A673 (cell line): ENCODE measurements at regions not wholly inside any gene's neighbourhood (a gene's known extent, or its start where the extent isn't known, plus 50 kb on each side); places are given as distances from the start of the nearest gene placed in this dataset.

ENCODE experiments used
- EZH2 ChIP-seq: fragments of 200-600 bp; sonication (generic); IDR thresholded peaks from 2 replicates; pipeline ENCODE4 v1.6.1; 2017; ENCODE audit warnings: borderline replicate concordance, low read depth, mild to moderate bottlenecking, mixed read lengths, antibody characterized with exemption, low read length; ENCODE audit not compliant: poor library complexity, severe bottlenecking
- TF ChIP-seq, protein P1 (sequence below): fragments of 300-800, 200-600 bp; sonication (generic); conservative IDR thresholded peaks from 2 replicates; pipeline ENCODE4 v1.5.1; 2017; ENCODE audit warnings: low read depth, mild to moderate bottlenecking, antibody characterized with exemption, low read length, moderate library complexity, mixed read lengths

DNA sequence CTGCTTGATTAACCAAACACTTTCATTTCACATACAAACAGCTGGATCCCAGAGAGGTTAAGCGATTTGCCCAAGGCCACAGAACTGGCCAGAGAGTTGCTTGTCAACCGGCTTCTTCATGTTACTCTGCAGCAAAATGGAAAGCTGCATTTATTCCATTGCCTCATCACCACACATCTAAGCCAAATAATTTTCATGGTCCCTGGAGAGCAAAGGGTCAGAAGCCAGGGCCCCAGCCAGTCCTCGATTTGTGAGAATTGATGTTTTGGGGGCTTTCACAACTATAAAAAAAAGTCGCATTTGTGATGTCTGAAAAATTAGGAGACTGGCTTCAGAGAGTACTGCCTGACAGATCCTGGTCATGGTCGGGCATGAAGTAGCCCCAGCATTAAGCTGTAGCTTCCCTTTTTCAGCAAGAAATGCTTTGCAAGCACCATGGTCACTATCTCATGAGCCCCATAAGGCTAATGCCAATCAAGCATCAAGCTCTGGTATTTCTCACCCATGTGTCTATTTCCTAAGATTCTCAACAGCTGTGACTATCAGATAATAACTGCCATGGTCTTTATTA lies 95.8 kb downstream of the BANF2 start:
- no peak for TF ChIP-seq EZH2
- TF ChIP-seq, protein P1, sequence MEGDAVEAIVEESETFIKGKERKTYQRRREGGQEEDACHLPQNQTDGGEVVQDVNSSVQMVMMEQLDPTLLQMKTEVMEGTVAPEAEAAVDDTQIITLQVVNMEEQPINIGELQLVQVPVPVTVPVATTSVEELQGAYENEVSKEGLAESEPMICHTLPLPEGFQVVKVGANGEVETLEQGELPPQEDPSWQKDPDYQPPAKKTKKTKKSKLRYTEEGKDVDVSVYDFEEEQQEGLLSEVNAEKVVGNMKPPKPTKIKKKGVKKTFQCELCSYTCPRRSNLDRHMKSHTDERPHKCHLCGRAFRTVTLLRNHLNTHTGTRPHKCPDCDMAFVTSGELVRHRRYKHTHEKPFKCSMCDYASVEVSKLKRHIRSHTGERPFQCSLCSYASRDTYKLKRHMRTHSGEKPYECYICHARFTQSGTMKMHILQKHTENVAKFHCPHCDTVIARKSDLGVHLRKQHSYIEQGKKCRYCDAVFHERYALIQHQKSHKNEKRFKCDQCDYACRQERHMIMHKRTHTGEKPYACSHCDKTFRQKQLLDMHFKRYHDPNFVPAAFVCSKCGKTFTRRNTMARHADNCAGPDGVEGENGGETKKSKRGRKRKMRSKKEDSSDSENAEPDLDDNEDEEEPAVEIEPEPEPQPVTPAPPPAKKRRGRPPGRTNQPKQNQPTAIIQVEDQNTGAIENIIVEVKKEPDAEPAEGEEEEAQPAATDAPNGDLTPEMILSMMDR: no peak
